GM12878 (cell line): ENCODE measurements at regions not wholly inside any gene's neighbourhood (a gene's known extent, or its start where the extent isn't known, plus 50 kb on each side); places are given as distances from the start of the nearest gene placed in this dataset.

Experiments used
- CBX5 ChIP-seq: sonication (generic); IDR thresholded peaks from 2 replicates; pipeline ENCODE4 v1.6.1; 2016; ENCODE audit warnings: low read depth, moderate library complexity, mild to moderate bottlenecking, inconsistent platforms
- NFYB ChIP-seq: IDR thresholded peaks from 2 replicates; pipeline ENCODE4 v1.6.1; 2011; ENCODE audit warnings: low read depth, mild to moderate bottlenecking, low read length, improper control_type of control experiment, moderate library complexity; ENCODE audit not compliant: insufficient read depth
- POLR2A ChIP-seq: IDR thresholded peaks from 2 replicates; pipeline ENCODE4 v1.6.1; 2011; ENCODE audit warnings: low read depth, mild to moderate bottlenecking, low read length
- RFX5 ChIP-seq: IDR thresholded peaks from 2 replicates; pipeline ENCODE4 v1.6.1; 2011; ENCODE audit warnings: low read depth, low read length, improper control_type of control experiment
- TCF12 ChIP-seq: IDR thresholded peaks from 2 replicates; pipeline ENCODE4 v1.6.1; 2011; ENCODE audit warnings: low read depth, mild to moderate bottlenecking, low read length
- ZBED1 ChIP-seq: IDR thresholded peaks from 2 replicates; pipeline ENCODE4 v1.6.1; 2016; ENCODE audit warnings: borderline replicate concordance
- ZSCAN29 ChIP-seq: fragments of 450-650 bp; IDR thresholded peaks from 2 replicates; pipeline ENCODE4 v1.6.1; 2017; ENCODE audit warnings: mild to moderate bottlenecking, moderate library complexity
- TF ChIP-seq, protein P1 (sequence below): IDR thresholded peaks from 2 replicates; pipeline ENCODE4 v1.6.1; 2012; ENCODE audit warnings: improper control_type of control experiment, low read depth, low read length; ENCODE audit not compliant: insufficient replicate concordance
- TF ChIP-seq, protein P2 (sequence below), 3 experiments: IDR thresholded peaks in 2 of 3; conservative IDR thresholded peaks in 1 of 3; 2 replicates each; pipeline ENCODE4 v1.5.1; 2011; ENCODE audit warnings: low read depth in 3 of 3, low read length in 3 of 3, mild to moderate bottlenecking in 3 of 3, control low read depth in 2 of 3, moderate library complexity in 2 of 3, inconsistent platforms in 1 of 3, mixed read lengths in 1 of 3; ENCODE audit not compliant: control insufficient read depth in 2 of 3, insufficient read depth in 1 of 3; ENCODE audit errors: extremely low read depth in 1 of 3
- TF ChIP-seq, protein P3 (sequence below): fragments of 450-650 bp; formaldehyde crosslinking; IDR thresholded peaks from 2 replicates; pipeline ENCODE4 v1.4.0; 2020; ENCODE audit warnings: mild to moderate bottlenecking, moderate library complexity
- TF ChIP-seq, protein P4 (sequence below): IDR thresholded peaks from 2 replicates; pipeline ENCODE4 v1.6.1; 2012; ENCODE audit warnings: mild to moderate bottlenecking, low read depth, low read length

DNA sequence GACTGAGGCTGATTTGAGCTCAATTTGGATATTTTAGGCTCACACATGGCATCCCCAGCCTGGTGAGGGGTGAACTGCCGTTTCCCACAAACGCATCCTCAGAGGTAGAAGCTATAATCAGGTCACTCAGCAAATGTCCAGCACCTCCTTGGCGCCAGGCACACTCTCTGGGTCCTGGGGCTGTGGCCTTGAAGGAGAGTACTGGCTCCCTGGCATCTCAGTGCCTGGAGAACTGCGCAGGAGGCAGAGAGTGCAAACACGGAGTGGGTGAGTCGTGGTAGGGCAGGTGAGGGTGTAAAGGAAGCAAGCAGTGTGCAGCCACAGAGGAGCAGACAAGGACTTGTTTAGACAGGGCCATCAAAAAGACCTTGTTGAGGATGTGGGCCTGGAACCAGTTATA lies 224.0 kb upstream of the ZNF32 start:
- TF ChIP-seq, protein P1, sequence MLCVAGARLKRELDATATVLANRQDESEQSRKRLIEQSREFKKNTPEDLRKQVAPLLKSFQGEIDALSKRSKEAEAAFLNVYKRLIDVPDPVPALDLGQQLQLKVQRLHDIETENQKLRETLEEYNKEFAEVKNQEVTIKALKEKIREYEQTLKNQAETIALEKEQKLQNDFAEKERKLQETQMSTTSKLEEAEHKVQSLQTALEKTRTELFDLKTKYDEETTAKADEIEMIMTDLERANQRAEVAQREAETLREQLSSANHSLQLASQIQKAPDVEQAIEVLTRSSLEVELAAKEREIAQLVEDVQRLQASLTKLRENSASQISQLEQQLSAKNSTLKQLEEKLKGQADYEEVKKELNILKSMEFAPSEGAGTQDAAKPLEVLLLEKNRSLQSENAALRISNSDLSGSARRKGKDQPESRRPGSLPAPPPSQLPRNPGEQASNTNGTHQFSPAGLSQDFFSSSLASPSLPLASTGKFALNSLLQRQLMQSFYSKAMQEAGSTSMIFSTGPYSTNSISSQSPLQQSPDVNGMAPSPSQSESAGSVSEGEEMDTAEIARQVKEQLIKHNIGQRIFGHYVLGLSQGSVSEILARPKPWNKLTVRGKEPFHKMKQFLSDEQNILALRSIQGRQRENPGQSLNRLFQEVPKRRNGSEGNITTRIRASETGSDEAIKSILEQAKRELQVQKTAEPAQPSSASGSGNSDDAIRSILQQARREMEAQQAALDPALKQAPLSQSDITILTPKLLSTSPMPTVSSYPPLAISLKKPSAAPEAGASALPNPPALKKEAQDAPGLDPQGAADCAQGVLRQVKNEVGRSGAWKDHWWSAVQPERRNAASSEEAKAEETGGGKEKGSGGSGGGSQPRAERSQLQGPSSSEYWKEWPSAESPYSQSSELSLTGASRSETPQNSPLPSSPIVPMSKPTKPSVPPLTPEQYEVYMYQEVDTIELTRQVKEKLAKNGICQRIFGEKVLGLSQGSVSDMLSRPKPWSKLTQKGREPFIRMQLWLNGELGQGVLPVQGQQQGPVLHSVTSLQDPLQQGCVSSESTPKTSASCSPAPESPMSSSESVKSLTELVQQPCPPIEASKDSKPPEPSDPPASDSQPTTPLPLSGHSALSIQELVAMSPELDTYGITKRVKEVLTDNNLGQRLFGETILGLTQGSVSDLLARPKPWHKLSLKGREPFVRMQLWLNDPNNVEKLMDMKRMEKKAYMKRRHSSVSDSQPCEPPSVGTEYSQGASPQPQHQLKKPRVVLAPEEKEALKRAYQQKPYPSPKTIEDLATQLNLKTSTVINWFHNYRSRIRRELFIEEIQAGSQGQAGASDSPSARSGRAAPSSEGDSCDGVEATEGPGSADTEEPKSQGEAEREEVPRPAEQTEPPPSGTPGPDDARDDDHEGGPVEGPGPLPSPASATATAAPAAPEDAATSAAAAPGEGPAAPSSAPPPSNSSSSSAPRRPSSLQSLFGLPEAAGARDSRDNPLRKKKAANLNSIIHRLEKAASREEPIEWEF = no peak
- TF ChIP-seq, protein P2, sequence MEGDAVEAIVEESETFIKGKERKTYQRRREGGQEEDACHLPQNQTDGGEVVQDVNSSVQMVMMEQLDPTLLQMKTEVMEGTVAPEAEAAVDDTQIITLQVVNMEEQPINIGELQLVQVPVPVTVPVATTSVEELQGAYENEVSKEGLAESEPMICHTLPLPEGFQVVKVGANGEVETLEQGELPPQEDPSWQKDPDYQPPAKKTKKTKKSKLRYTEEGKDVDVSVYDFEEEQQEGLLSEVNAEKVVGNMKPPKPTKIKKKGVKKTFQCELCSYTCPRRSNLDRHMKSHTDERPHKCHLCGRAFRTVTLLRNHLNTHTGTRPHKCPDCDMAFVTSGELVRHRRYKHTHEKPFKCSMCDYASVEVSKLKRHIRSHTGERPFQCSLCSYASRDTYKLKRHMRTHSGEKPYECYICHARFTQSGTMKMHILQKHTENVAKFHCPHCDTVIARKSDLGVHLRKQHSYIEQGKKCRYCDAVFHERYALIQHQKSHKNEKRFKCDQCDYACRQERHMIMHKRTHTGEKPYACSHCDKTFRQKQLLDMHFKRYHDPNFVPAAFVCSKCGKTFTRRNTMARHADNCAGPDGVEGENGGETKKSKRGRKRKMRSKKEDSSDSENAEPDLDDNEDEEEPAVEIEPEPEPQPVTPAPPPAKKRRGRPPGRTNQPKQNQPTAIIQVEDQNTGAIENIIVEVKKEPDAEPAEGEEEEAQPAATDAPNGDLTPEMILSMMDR (IDR thresholded peaks at IDR 0.05 in 2 of 3, conservative IDR thresholded peaks at IDR 0.05 in 1 of 3; ENCODE audit: control insufficient read depth in 2 of 3, extremely low read depth in 1 of 3, insufficient read depth in 1 of 3, low read depth in 3 of 3, low read length in 3 of 3) = no peak
- TF ChIP-seq, protein P3, sequence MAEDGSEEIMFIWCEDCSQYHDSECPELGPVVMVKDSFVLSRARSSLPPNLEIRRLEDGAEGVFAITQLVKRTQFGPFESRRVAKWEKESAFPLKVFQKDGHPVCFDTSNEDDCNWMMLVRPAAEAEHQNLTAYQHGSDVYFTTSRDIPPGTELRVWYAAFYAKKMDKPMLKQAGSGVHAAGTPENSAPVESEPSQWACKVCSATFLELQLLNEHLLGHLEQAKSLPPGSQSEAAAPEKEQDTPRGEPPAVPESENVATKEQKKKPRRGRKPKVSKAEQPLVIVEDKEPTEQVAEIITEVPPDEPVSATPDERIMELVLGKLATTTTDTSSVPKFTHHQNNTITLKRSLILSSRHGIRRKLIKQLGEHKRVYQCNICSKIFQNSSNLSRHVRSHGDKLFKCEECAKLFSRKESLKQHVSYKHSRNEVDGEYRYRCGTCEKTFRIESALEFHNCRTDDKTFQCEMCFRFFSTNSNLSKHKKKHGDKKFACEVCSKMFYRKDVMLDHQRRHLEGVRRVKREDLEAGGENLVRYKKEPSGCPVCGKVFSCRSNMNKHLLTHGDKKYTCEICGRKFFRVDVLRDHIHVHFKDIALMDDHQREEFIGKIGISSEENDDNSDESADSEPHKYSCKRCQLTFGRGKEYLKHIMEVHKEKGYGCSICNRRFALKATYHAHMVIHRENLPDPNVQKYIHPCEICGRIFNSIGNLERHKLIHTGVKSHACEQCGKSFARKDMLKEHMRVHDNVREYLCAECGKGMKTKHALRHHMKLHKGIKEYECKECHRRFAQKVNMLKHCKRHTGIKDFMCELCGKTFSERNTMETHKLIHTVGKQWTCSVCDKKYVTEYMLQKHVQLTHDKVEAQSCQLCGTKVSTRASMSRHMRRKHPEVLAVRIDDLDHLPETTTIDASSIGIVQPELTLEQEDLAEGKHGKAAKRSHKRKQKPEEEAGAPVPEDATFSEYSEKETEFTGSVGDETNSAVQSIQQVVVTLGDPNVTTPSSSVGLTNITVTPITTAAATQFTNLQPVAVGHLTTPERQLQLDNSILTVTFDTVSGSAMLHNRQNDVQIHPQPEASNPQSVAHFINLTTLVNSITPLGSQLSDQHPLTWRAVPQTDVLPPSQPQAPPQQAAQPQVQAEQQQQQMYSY = no peak
- TF ChIP-seq TCF12 = no peak
- TF ChIP-seq ZBED1 = no peak
- TF ChIP-seq, protein P4, sequence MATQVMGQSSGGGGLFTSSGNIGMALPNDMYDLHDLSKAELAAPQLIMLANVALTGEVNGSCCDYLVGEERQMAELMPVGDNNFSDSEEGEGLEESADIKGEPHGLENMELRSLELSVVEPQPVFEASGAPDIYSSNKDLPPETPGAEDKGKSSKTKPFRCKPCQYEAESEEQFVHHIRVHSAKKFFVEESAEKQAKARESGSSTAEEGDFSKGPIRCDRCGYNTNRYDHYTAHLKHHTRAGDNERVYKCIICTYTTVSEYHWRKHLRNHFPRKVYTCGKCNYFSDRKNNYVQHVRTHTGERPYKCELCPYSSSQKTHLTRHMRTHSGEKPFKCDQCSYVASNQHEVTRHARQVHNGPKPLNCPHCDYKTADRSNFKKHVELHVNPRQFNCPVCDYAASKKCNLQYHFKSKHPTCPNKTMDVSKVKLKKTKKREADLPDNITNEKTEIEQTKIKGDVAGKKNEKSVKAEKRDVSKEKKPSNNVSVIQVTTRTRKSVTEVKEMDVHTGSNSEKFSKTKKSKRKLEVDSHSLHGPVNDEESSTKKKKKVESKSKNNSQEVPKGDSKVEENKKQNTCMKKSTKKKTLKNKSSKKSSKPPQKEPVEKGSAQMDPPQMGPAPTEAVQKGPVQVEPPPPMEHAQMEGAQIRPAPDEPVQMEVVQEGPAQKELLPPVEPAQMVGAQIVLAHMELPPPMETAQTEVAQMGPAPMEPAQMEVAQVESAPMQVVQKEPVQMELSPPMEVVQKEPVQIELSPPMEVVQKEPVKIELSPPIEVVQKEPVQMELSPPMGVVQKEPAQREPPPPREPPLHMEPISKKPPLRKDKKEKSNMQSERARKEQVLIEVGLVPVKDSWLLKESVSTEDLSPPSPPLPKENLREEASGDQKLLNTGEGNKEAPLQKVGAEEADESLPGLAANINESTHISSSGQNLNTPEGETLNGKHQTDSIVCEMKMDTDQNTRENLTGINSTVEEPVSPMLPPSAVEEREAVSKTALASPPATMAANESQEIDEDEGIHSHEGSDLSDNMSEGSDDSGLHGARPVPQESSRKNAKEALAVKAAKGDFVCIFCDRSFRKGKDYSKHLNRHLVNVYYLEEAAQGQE = no peak
- TF ChIP-seq POLR2A = no peak
- TF ChIP-seq CBX5 = no peak
- TF ChIP-seq NFYB = no peak
- TF ChIP-seq ZSCAN29 = no peak
- no peak for TF ChIP-seq RFX5
